Hematopoietic multipotent progenitor cell treated with erythropoietin and hydrocortisone succinate and interleukin-3 and kit ligand, for 6 days (in vitro differentiated cells): ENCODE measurements at regions not wholly inside any gene's neighbourhood (a gene's known extent, or its start where the extent isn't known, plus 50 kb on each side); places are given as distances from the start of the nearest gene placed in this dataset.
"Not testable (repeated sequence)": the region's sequence is repeated elsewhere in the genome, so short reads cannot be mapped to it uniquely, and the experiment has no call there.

Experiments used
- DNase-seq: peaks from one replicate; pipeline ENCODE4 v3.0.0-alpha.2; 2015

DNA sequence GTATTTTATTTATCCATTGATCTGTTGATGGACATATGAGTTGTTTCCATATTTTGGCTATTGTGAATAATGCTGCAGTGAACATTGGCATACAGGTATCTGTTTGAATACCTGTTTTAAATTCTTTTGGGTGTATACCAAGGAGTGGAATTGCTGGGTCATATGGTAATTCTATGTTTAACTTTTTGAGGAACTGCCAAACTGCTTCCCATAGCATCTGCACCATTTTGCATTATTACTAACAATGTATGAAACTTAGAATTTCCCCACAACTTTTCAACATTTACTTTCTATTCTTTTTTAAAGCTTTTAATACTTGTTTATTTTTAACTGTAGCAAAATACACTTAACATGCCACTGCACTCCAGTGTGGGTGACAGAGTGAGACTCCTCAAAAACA lies 57.0 kb upstream of the MSN start:
- DNase-seq, result no peak

DNA sequence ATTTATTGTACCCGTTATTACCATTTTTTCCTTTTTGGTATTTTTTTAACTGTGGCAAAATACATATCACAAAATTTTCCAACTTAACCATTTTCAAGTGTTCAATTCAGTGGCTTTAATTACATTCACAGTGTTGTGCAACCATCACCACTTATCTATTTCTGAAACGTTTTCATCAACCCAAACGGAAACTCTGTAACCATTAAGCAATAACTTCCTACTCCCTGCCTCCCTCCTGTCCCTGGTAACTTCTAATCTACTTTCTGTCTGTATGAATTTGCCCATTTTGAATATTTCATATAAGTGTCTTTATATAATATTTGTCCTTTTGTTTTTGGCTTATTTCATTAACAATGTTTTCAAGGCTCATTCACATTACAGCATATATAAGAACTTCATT lies 57.4 kb upstream of the MSN start:
- DNase-seq, result peak; percentile 83

DNA sequence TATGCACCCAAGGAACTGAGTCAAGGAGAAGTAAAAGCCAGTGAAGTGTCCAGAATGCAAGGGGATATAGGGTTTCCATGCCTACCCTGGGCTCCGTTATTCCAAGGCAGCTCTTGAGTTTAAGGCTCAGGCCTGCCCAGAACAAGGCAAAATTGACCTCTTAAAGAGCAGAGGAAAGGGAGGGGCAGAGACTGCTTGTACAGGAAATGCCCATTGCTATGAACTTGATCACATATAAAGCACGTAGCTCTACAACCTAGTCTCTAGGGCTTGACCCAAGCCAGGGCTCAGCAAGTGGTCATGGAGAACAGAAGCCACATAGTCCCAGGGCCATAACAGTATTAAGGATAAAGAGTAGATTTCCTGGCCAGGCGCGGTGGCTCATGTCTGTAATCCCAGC lies 58.2 kb upstream of the MSN start:
- DNase-seq, result peak; percentile 17

DNA sequence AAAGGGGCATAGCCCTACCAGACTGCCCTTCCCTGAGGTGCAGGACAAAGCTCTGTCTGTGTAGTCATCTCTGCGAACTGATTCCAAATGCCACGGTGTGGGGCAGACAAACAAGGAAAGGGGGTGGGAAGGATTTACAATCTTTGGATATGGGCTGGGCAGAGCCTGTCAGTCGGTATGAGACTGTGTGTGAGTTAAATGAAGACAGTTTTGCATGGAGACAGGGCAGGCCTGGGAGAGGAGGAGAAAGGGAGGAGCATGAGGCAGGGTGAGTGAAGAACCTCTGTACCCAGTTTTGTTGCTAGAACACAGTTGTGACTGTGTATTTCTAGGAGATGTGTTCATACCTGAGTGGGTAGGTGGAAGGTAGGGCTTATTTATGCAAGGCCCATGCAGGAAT lies 59.4 kb upstream of the MSN start:
- DNase-seq, result no peak

DNA sequence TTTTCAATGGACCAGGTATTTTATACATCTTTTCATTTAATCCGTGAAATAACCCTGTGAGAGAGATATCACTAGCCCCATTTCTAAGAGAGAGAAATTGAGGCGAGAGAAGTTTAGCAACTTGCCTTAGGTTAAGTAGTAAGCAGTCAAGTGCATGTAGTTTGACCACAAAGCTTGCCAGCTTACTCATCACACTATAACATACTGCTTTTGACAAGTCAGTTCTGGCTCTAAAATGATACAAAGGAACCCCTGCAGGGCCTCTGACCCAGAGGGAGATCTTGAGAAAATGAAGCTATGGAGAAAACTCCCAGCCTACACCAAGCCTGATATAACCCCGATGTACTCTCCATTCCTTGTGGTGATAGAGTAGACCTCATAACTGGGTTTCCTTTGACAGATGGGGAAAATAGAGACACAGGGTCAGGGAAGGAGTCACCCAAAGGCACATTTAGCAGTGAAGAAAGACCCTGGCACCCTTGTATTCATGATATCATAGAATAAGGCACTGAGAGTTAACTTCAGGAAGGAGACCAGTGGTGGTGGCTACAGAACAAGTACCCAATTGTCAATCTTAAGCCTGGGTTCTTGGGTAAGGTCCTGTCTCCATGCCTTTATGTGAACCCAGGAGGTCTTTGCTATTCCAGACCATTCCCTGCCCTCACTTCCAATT lies 60.2 kb upstream of the MSN start:
- peak; percentile 21 for DNase-seq

DNA sequence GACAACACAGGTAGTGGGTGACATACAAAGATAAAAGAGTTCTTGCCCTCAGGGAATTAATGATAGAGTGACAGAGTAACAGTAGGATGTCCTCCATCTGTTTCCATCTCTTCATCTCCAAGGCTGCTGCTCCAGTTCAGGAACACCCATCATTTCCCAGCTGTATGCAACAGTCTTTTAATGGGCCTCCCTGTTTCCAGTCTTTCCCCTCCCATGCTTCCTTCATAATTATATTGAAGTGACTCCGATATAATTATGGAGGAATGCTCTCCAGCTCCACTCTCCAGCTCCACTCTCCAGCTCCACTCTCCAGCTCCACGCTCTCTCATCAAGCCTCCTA lies 65.3 kb upstream of the MSN start:
- no peak for DNase-seq

DNA sequence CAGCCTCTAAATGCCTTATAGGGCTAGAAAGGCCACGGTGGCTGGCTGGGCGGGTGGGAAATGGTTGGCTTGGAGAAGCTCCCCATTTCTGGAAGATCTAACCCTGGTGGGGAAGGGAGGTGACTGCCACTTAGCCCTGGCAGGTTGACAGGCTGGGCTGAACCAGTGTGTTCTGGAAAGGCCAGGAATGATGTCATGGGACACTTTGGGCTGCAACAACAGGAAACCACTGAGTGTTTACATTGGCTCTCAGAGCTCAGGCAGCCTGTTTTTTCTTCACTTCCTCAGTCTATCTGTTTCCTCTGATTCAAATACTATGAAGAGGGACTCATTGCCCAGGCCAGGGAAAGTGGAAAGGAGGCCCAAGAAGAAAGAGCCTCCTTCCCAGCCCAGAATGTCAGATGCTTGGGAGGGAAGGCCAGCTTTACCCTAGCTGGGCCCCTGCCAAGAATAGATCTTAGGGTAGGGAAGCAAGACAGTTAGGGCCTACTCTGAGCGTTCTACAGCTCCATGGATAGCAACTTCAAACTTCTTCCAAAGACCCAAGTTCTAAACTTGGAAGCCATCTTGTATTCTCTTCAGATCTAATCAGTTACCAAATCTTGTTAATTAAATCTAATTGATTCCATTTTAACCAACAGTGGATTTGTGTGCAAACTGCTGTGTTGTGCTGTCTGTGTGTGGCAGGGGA lies 65.8 kb upstream of the MSN start:
- peak; percentile 21 for DNase-seq

DNA sequence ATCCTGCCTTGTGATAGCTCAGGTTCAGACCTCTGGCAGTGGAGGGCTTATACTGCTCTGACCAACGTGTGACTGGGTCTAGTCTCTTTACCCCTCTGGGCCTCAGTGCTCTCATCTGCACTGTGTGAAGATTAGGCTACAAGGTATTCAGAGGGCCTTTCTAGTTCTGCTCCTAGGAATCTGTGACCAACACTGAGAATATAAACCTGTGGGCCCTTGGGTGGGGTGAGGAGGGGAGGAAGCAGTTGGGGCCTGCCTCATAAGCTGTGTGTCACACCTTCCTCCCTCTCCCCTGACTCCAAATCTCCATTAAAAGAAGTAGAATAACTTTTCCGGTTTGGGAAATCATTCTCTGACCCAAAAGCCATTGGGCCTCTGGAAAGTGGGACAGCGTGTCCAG lies 66.3 kb upstream of the MSN start:
- DNase-seq, result no peak

DNA sequence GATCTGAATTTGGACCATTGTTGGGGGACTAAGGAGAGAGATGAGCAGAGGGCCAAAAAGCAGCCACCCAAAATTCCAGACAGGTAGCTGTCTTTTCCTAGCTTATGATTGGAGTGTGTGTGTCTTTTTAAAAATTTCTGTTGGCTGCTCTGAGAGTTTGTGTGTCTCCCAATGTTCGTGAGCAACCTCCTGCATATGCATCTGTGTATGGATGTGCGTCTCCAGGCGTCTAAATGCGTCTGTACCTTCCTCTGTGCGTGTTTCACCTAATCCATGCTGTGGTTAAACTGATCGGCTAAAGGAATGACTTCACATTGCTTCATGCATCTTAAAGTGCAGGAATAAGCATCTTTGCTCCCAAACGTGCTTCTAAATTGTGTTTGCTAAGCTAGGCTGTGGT lies 65.5 kb upstream of the LAS1L start:
- DNase-seq, result no peak

DNA sequence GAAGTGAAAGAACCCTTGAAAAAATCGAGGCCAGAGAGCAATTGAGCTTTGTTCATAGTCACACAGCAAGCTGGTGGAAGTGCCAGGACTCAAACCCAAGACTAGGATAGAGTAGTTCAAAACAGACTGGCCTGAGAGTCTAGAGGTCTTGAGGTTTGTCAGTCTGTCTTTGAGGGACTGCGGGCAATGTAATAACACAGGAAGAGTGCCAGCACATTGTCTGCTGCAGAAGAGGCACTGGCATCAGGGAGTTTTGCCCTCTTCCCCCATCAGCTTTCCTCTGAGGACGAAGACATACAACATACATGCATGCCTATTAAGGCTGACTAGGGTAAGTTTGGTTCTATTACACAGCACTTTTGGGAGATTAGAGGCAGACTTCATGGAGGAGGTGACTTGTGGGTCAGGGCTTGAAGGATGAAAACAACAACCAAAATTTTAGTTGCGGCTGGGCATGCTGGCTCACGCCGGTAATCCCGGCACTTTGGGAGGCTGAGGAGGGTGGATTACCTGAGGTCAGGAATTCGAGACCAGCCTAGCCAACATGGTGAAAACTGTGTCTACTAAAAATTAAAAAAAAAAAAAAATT lies 64.1 kb upstream of the LAS1L start:
- DNase-seq, result no peak

DNA sequence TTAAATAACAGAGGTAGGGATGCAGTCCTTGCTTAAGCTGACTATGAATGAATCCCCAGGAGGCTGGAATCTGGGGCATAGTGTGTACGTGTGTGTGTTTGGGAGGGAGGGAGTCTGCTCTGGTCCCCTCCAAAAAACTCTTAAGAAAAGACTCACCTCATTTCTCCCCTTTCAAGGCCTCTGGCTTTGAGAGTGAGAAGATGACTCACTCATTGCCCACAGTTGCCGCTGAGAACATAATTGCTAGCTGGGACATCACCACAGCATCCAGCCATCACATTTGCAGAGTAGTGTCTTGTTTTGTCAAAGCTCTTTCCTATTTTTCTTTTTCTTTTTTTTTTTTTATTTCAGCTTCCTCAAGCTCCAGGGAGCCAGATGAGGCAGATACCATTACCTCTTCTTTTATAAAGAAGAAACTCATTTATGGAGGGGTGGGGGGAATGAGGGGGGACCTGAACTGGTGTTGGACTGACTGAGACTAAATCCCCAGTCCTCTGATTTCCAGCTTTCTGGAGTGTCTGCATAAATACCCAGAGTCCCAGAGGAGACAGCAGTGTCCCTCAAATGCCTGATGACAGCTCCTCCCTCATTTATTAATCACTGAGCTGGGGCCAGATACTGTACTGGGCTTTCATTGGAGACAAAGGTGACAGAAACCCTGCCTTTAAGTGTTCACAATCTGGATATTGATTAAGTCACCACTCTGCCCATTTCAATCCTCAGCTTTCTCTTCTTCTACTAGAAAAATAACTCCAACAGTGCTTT lies 61.9 kb upstream of the LAS1L start:
- DNase-seq, result peak; percentile 36

DNA sequence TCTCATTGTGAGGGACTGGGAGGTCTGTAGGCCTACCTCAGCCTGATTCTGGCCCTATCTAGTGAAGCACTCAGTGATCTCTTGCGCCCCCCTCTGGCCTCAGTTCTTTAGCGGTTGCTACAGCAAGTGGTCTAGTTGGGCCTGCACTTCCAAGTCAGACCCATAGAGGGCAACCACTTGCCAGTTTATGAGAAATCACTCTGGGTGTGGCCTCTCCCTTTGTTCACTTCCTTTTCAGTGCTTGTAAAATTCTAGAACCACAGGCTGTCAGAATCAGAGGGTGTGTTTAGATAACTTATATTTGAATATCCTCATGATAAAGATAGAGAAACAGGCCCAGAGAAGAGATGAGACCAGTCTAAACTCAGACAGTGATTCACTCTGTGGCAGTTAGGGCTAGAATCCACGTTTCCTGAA lies 60.9 kb upstream of the LAS1L start:
- peak; percentile 98 for DNase-seq

DNA sequence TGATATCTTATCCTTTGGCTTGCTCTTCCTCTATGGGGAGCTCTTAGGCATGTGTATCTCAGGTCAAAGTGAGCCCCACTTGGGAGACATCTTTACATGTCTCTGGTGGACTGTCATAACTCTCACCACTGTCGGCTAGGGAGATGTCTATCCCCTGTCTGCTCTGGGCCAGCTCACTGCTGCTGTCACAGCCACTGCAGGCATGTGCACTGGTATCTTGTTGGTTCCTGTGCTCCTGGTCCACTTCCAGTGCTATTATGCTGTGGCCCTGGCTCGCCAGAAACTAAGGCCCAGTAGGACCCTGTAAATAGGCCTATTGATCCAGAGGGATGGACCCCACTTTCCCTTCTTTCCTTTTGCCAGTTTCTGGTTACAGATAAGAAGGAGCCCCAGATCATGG lies 56.6 kb upstream of the LAS1L start:
- DNase-seq, result no peak

DNA sequence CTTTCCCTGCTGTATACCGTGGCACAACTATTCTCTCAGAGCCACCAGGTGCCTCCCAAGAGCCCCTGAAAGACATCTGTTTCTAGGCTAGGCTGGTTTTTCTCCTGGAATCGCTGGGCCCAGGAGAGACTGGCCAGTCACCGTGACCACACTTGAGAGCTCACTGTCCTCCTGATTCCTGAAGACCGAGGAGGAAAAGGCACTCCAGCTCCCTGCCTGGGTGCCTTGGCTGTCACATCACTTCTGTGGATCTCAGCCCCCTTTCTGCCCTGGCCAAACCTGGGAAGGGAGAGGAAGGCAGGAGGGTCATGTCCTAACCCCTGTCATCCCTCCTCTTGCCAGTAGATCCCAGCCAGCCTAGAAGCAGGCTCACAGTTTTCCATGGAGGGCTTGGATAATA lies 54.7 kb upstream of the LAS1L start:
- peak; percentile 30 for DNase-seq

DNA sequence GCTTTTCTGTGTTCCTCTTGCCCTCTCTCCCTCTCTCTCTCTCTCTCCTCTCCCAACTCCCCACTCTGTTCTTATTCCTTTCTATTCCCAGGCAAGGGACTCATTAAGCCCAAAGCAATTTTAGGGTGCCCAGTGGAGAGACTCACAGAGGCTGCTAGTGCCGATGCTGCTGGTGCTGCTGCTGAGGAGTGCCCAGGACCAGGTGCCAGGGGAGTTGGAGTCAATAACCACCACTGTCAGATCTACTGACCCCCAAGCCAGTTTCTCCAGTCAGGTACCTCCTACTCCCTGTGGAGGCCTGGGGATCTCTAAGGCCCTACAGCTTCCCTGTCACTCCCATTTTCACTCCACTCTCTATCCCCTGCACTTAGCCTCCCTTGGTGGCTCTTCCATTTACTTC lies 54.2 kb upstream of the LAS1L start:
- no peak for DNase-seq

DNA sequence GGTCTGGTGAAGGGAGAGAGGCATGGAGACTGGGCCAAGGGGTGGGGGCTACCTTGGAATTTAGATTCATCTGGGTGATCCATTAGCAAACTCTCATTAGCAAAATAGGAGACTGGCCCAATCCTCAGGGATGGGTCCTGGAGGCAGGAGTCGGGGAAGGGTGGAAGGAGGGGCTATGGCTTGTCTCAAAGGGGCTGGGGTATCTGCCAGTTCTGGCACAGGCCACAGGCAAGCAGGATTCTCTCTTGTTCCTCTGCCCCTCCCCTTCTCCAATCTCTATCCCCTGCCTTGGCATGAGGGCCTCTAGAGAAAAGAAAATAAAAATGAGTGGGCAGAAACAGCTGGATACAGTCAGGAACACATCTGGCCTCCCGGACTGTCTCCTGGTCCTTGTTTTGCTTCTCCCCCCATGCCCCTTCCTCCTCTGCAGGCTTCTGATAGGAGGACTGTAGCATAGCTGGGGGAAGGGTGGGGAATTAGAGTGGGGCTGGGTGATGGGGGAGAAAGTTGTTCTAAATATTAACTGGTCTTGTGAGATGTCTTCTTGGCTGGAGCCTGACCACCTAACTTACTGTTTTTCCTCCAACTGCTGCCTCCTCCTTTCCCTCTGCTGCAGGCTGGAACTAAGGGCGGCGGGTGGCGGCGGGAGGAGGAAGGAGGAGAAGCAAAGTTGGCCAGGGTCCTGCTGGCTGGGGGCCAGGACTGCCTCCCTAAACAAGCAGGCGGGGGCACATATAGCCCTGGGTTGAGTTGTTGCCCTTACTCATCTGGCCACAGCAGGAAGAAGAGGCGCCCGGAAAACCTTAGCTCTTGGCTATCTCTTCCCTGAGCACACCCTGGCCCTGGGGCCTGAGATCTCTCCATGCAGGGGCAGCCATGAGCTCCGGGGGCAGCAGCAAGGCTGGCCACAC lies 53.3 kb upstream of the LAS1L start:
- DNase-seq, result peak; percentile 87

DNA sequence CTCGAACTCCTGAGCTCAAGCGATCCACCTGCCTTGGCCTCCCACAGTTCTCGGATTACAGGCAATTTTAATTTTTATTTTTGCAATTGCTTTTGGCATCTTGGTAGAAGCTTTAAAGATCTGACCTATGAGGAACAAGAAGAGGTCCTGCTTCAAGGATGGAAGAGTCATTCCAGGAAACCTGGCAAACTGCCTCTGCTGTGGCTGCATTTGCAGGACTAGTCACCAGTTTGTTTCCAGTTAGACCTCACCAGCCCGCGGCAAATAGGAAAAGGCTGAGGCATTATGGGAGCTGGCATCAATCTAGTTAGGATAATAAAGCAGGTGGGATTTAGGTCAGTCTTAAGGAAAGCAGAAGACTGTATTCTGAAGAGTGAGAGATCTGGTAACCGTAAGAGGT lies 51.9 kb upstream of the LAS1L start:
- DNase-seq, result no peak

DNA sequence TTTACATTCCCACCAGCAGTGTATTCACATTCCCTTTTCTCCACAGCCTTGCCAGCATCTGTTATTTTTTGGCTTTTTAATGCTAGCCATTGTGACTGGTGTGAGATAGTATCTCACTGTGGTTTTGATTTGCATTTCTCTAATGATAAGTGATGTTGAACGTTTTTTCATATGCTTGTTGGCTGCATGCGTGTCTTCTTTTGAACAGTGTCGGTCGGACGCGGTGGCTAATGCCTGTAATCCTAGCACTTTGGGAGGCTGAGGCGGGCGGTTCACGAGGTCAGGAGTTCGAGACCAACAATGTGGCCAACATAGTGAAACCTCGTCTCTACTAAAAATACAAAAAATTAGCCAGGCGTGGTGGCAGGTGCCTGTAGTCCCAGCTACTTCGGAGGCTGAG lies 50.6 kb upstream of the LAS1L start:
- not testable (repeated sequence) for DNase-seq
